ENCODE measurements at regions not wholly inside any gene's neighbourhood (a gene's known extent, or its start where the extent isn't known, plus 50 kb on each side); places are given as distances from the start of the nearest gene placed in this dataset.
"Not testable (repeated sequence)": the region's sequence is repeated elsewhere in the genome, so short reads cannot be mapped to it uniquely, and the experiment has no call there.

- intact Hi-C loops (cut with DNase I), result no loop called here
- ATAC-seq (no peak), DNase-seq (no peak)
These were observed 106.4 kb downstream of the TMEM130 start for GRCh38 chr7:98763441-98763840.

GRCh38 chr7:98764946-98765345 is 104.9 kb downstream of the TMEM130 start:
- intact Hi-C loops (cut with DNase I), result no loop called here

GRCh38 chr7:98770085-98770484 is 99.7 kb downstream of the TMEM130 start:
- DNase-seq; ATAC-seq; intact Hi-C loops (cut with DNase I): not testable (repeated sequence)

More at GRCh38 chr7:98764946-98765345, 104.9 kb downstream of the TMEM130 start:
- ATAC-seq (no peak), DNase-seq (no peak)

- ATAC-seq, result peak in 1 of 2 donors; percentile 57
- no peak for DNase-seq
- intact Hi-C loops (cut with DNase I), result no loop called here
These were observed 98.3 kb downstream of the TMEM130 start for GRCh38 chr7:98771519-98771918.

- intact Hi-C loops (cut with DNase I), result no loop called here
- no peak for ATAC-seq
These were observed 97.7 kb downstream of the TMEM130 start for GRCh38 chr7:98771941-98772603.

GRCh38 chr7:98774884-98775283 is 94.9 kb downstream of the TMEM130 start:
- DNase-seq (no peak), ATAC-seq (no peak)
- intact Hi-C loops (cut with DNase I), result no loop called here

More at GRCh38 chr7:98771941-98772603, 97.7 kb downstream of the TMEM130 start:
- DNase-seq, result no peak

- no peak for ATAC-seq
These were observed 92.8 kb downstream of the TMEM130 start for GRCh38 chr7:98777051-98777450.

GRCh38 chr7:98778421-98778820 is 91.4 kb downstream of the TMEM130 start:
- ATAC-seq (no peak), DNase-seq (no peak)
- intact Hi-C loops (cut with DNase I), result no loop called here

More at GRCh38 chr7:98777051-98777450, 92.8 kb downstream of the TMEM130 start:
- intact Hi-C loops (cut with DNase I), result no loop called here
- no peak for DNase-seq

- intact Hi-C loops (cut with DNase I), result no loop called here
- no peak for ATAC-seq
- no peak for DNase-seq
These were observed 89.8 kb downstream of the TMEM130 start for GRCh38 chr7:98779800-98780587.

GRCh38 chr7:98784216-98784785 is 85.5 kb downstream of the TMEM130 start:
- no peak for DNase-seq
- ATAC-seq, result no peak
- intact Hi-C loops (cut with DNase I), result no loop called here

- intact Hi-C loops (cut with DNase I), result no loop called here
- ATAC-seq, result no peak
These were observed 83.8 kb downstream of the TMEM130 start for GRCh38 chr7:98785929-98786571.

GRCh38 chr7:98788966-98789365 is 80.8 kb downstream of the TMEM130 start:
- DNase-seq, result no peak
- ATAC-seq, result peak; percentile 64 to 71
- intact Hi-C loops (cut with DNase I), result no loop called here

More at GRCh38 chr7:98785929-98786571, 83.8 kb downstream of the TMEM130 start:
- DNase-seq, result no peak

- ATAC-seq; intact Hi-C loops (cut with DNase I); DNase-seq: not testable (repeated sequence)
These were observed 75.4 kb downstream of the TMEM130 start for GRCh38 chr7:98794453-98794852.

- no peak for DNase-seq
- intact Hi-C loops (cut with DNase I), result no loop called here
- ATAC-seq, result no peak
These were observed 73.9 kb downstream of the TMEM130 start for GRCh38 chr7:98795741-98796493.

All from left cardiac atrium (tissue), 4 donors.